GM23338 (cell line): ENCODE measurements at regions not wholly inside any gene's neighbourhood (a gene's known extent, or its start where the extent isn't known, plus 50 kb on each side); places are given as distances from the start of the nearest gene placed in this dataset.

Experiments
- ATAC-seq: fragments of 200-7000 bp; cut with Tn5 transposase; 3 replicates; pipeline ENCODE4 v1.9.1; 2020
- DNase-seq: peaks from one replicate; pipeline ENCODE4 v3.0.0-alpha.2; 2015; ENCODE audit warnings: low spot score
- H2AFZ ChIP-seq: fragments of 200-600 bp; sonication (generic); 2 replicates; pipeline ENCODE4 v1.8.0; 2016; ENCODE audit warnings: antibody characterized with exemption, mild to moderate bottlenecking, moderate library complexity
- H3F3A ChIP-seq: fragments of 200-600 bp; sonication (generic); replicated peaks from 2 replicates; pipeline ENCODE4 v1.8.0; 2017; ENCODE audit warnings: antibody characterized with exemption, mixed run types, low read depth
- H3K27ac ChIP-seq: fragments of 200-600 bp; sonication (generic); 2 replicates; pipeline ENCODE4 v1.6.1; 2016; ENCODE audit warnings: low read depth
- H3K27me3 ChIP-seq: fragments of 200-600 bp; sonication (generic); 2 replicates; pipeline ENCODE4 v1.8.0; 2016; ENCODE audit warnings: mild to moderate bottlenecking, mixed run types, moderate library complexity; ENCODE audit not compliant: insufficient read depth
- H3K36me3 ChIP-seq: fragments of 200-600 bp; sonication (generic); 2 replicates; pipeline ENCODE4 v1.8.0; 2016; ENCODE audit warnings: mild to moderate bottlenecking; ENCODE audit not compliant: insufficient read depth
- H3K4me1 ChIP-seq: fragments of 200-600 bp; sonication (generic); 2 replicates; pipeline ENCODE4 v1.8.0; 2016; ENCODE audit warnings: mild to moderate bottlenecking, moderate library complexity; ENCODE audit not compliant: insufficient read depth
- H3K4me2 ChIP-seq: fragments of 200-600 bp; sonication (generic); 2 replicates; pipeline ENCODE4 v1.7.1; 2017; ENCODE audit warnings: mixed run types
- H3K4me3 ChIP-seq: fragments of 200-600 bp; sonication (generic); 2 replicates; pipeline ENCODE4 v1.6.1; 2016; ENCODE audit warnings: mixed run types
- H3K79me2 ChIP-seq: fragments of 200-600 bp; sonication (generic); replicated peaks from 2 replicates; pipeline ENCODE4 v1.8.0; 2017; ENCODE audit warnings: mild to moderate bottlenecking; ENCODE audit not compliant: insufficient read depth
- H3K9me2 ChIP-seq: fragments of 200-600 bp; sonication (generic); 2 replicates; pipeline ENCODE4 v1.8.0; 2017; ENCODE audit not compliant: insufficient read depth
- H4K20me1 ChIP-seq: fragments of 200-600 bp; sonication (generic); replicated peaks from 2 replicates; pipeline ENCODE4 v1.8.0; 2017; ENCODE audit warnings: mild to moderate bottlenecking; ENCODE audit not compliant: insufficient read depth
- H3K27ac Mint-ChIP-seq: 2 replicates; pipeline ENCODE4 v1.8.0; 2020; ENCODE audit warnings: inconsistent platforms, mild to moderate bottlenecking, moderate library complexity, mixed read lengths
- H3K27me3 Mint-ChIP-seq: 3 replicates; pipeline ENCODE4 v1.8.0; 2022; ENCODE audit warnings: low read depth, mild to moderate bottlenecking, moderate library complexity, mixed read lengths, inconsistent platforms; ENCODE audit not compliant: insufficient read depth, poor library complexity
- H3K36me3 Mint-ChIP-seq: 3 replicates; pipeline ENCODE4 v1.8.0; 2021; ENCODE audit warnings: low read depth, mild to moderate bottlenecking, inconsistent platforms, moderate library complexity, mixed read lengths
- H3K4me1 Mint-ChIP-seq: 3 replicates; pipeline ENCODE4 v1.8.0; 2020; ENCODE audit warnings: mild to moderate bottlenecking, inconsistent platforms, mixed read lengths
- H3K4me3 Mint-ChIP-seq: 3 replicates; pipeline ENCODE4 v1.8.0; 2021; ENCODE audit warnings: moderate library complexity, mild to moderate bottlenecking, inconsistent platforms, mixed read lengths
- H3K9me3 Mint-ChIP-seq: 3 replicates; pipeline ENCODE4 v1.8.0; 2020; ENCODE audit warnings: moderate library complexity, mild to moderate bottlenecking, inconsistent platforms, mixed read lengths
- CREB1 ChIP-seq: fragments of 250-450 bp; sonication (Bioruptor Pico); IDR thresholded peaks from 2 replicates; pipeline ENCODE4 v1.5.0; 2020; ENCODE audit warnings: low read depth, mild to moderate bottlenecking, moderate library complexity
- CTCF ChIP-seq, 2 experiments: fragments of 200-600 bp in 1 of 2; sonication (generic) in 1 of 2; conservative IDR thresholded peaks; 2 replicates each; pipeline versions ENCODE4 v1.5.1 to v1.6.1; 2016 to 2017; ENCODE audit warnings: antibody characterized with exemption in 2 of 2, low read depth in 2 of 2, mild to moderate bottlenecking in 2 of 2, moderate library complexity in 1 of 2
- EZH2 ChIP-seq: fragments of 200-600 bp; sonication (generic); IDR thresholded peaks from one replicate; pipeline ENCODE4 v1.8.0; 2017; ENCODE audit warnings: antibody characterized with exemption, mild to moderate bottlenecking, low read depth; ENCODE audit not compliant: unreplicated experiment
- JUNB ChIP-seq: IDR thresholded peaks from one replicate; pipeline ENCODE4 v1.6.1; 2016; ENCODE audit warnings: antibody characterized with exemption; ENCODE audit not compliant: unreplicated experiment
- POLR2AphosphoS5 ChIP-seq: IDR thresholded peaks from 2 replicates; pipeline ENCODE4 v1.6.1; 2016; ENCODE audit warnings: antibody characterized with exemption, low read depth
- REST ChIP-seq: IDR thresholded peaks from one replicate; pipeline ENCODE4 v1.6.1; 2018; ENCODE audit warnings: antibody characterized with exemption; ENCODE audit not compliant: unreplicated experiment
- STAT1 ChIP-seq: IDR thresholded peaks from one replicate; pipeline ENCODE4 v1.6.1; 2016; ENCODE audit warnings: antibody characterized with exemption; ENCODE audit not compliant: unreplicated experiment
- ZNF114 ChIP-seq: fragments of 250-450 bp; sonication (Bioruptor Pico); IDR thresholded peaks from 2 replicates; pipeline ENCODE4 v1.5.0; 2020; ENCODE audit warnings: mild to moderate bottlenecking, moderate library complexity
- ZNF331 ChIP-seq: fragments of 250-450 bp; sonication (Bioruptor Pico); IDR thresholded peaks from 2 replicates; pipeline ENCODE4 v1.5.0; 2020; ENCODE audit warnings: low read depth, mild to moderate bottlenecking, moderate library complexity
- ZNF462 ChIP-seq: fragments of 250-450 bp; sonication (Bioruptor Pico); IDR thresholded peaks from 2 replicates; pipeline ENCODE4 v1.5.0; 2020; ENCODE audit warnings: mild to moderate bottlenecking, moderate library complexity

DNA sequence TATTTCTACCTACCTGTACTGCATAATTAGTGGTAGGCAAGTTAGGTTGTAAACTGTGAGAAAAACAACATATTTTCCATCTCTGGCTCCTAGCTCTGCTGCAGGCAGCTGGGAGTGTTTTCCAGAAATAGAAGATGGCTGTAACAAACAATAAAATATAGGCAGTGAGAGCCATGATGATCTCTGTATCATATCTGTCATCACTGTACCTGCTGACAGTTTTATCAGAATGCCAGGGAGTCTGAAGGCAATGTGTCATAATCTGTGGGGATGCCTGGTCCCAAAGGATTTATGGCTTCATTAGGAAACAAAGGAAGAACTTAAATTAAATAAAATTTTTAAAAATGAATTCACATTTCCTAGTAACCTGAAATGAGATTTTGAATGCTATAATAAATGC, 160.9 kb upstream of the SMIM30 start (continued):
- TF ChIP-seq REST (no peak), POLR2AphosphoS5 (no peak), JUNB (no peak), CTCF (conservative IDR thresholded peaks at IDR 0.05; ENCODE audit: low read depth in 2 of 2) (no peak)

GRCh38 chr7:113270790-113271189, 152.4 kb upstream of the SMIM30 start:
- Mint-ChIP-seq H3K36me3 (peaks cover 13% of the 10 kb centered on the region), H3K4me1 (no peaks in the 10 kb centered on the region)
- no peak for ATAC-seq
- TF ChIP-seq JUNB: no peak
- TF ChIP-seq CREB1 (CRISPR knock-in tag): no peak
- no peak for TF ChIP-seq STAT1
- no peak for TF ChIP-seq EZH2
- no peak for TF ChIP-seq REST
- no peak for TF ChIP-seq ZNF462 (CRISPR knock-in tag)
- TF ChIP-seq ZNF331 (CRISPR knock-in tag): no peak
- no peak for TF ChIP-seq ZNF114 (CRISPR knock-in tag)

More at GRCh38 chr7:113270790-113271189, 152.4 kb upstream of the SMIM30 start:
- no peak overlapping the region for H3K4me3 ChIP-seq
- H4K20me1 ChIP-seq: no peaks in the 10 kb centered on the region
- H3K4me2 ChIP-seq: no peak overlapping the region
- Mint-ChIP-seq H3K9me3 (peaks cover 26% of the 10 kb centered on the region), H3K4me3 (no peak overlapping the region), H3K27me3 (peaks cover 5% of the 10 kb centered on the region), H3K27ac (no peak overlapping the region)
- H3K27me3 ChIP-seq: no peaks in the 10 kb centered on the region
- H3K9me2 ChIP-seq: peaks cover 4% of the 10 kb centered on the region; the same call in 1 of the 2 replicates
- no peaks in the 10 kb centered on the region for H3F3A ChIP-seq
- H3K27ac ChIP-seq: no peak overlapping the region
- H2AFZ ChIP-seq: no peak overlapping the region
- DNase-seq: no peak
- no peaks in the 10 kb centered on the region for H3K4me1 ChIP-seq
- H3K79me2 ChIP-seq: no peaks in the 10 kb centered on the region
- H3K36me3 ChIP-seq: no peaks in the 10 kb centered on the region
